ENCODE measurements at regions not wholly inside any gene's neighbourhood (a gene's known extent, or its start where the extent isn't known, plus 50 kb on each side); places are given as distances from the start of the nearest gene placed in this dataset.

DNA sequence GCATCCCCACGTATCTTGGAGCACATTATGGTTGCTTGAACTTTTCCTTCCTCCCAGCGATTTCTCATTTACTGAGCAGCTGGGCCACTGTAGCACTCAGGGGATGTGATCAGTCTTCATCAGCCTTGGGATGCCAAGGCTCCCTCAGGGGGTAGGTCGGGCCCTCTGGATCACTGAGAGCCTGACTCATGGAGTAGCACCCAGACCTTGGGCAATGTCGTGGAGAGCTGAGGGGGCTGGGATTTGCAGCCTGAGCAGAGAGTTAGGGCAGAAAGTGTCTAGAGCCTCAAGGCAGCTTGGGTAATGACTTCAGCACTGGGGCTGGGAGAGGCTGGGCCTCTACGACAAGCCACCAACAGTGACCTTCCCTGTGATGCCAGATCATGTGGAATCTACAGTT is 86.5 kb upstream of the CXCL12 start:
- DNase-seq (ENCODE audit: low read depth), result no peak
- TF ChIP-seq, protein P1, sequence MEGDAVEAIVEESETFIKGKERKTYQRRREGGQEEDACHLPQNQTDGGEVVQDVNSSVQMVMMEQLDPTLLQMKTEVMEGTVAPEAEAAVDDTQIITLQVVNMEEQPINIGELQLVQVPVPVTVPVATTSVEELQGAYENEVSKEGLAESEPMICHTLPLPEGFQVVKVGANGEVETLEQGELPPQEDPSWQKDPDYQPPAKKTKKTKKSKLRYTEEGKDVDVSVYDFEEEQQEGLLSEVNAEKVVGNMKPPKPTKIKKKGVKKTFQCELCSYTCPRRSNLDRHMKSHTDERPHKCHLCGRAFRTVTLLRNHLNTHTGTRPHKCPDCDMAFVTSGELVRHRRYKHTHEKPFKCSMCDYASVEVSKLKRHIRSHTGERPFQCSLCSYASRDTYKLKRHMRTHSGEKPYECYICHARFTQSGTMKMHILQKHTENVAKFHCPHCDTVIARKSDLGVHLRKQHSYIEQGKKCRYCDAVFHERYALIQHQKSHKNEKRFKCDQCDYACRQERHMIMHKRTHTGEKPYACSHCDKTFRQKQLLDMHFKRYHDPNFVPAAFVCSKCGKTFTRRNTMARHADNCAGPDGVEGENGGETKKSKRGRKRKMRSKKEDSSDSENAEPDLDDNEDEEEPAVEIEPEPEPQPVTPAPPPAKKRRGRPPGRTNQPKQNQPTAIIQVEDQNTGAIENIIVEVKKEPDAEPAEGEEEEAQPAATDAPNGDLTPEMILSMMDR (IDR thresholded peaks at IDR 0.05; ENCODE audit: low read depth, low read length, missing control alignments), result no peak
- no peak overlapping the region for H3K4me3 ChIP-seq (ENCODE audit: low read depth, low read length)

DNA sequence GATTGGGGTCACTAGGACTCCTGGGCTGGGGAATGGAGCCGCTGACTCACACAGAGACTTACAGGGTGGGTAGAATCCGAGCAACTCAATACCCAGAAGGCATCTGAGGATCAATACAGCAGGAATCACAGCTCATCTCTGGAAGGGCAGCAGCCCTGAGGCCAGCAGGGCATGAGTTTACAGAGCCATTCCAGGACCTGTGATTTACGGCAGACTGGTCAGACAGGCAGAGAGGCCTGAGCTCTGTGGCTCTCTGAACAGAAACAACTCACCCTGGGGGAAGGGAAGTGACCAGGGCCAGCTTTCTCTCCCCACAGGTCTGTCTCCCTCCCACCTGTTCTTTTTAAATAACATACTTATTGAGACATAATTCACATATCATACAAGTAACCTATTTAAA is 88.2 kb upstream of the CXCL12 start:
- DNase-seq (ENCODE audit: low read depth), result no peak
- TF ChIP-seq, protein P1 (IDR thresholded peaks at IDR 0.05; ENCODE audit: low read depth, low read length, missing control alignments), result no peak
- no peak overlapping the region for H3K4me3 ChIP-seq (ENCODE audit: low read depth, low read length)

DNA sequence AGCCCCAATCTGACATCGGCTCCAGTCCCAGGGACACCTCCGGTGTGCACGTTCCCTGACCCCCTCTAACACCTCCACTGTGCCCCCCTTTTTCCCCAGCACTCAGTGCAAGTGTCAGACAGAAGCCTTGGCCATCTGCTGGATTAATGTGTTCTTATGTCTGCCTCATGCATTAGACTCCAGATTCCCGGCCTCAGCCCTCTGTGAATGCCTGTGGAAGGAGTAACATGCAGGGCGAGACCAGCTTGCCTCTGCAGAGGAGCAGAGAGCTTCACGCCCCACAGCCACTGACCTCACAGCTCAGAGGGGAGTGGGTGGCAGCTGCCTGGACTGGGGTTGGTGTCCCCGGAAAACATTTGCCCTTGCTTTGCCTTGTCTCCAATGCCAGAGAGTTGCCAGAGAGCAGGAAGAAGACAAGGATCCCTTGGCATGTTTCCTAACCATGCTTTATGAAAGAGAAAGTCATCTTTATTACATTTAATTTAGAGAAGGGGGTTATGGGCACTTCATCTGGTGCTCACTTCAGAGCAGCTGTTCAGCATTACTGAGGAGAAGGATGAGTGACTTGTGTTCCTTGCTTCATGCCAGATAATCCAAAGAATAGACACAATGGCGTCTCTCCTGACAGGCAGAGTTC is 91.6 kb upstream of the CXCL12 start:
- no peak overlapping the region for H3K4me3 ChIP-seq (ENCODE audit: low read depth, low read length)
- no peak for DNase-seq (ENCODE audit: low read depth)
- TF ChIP-seq, protein P1 (IDR thresholded peaks at IDR 0.05; ENCODE audit: low read depth, low read length, missing control alignments), result no peak

DNA sequence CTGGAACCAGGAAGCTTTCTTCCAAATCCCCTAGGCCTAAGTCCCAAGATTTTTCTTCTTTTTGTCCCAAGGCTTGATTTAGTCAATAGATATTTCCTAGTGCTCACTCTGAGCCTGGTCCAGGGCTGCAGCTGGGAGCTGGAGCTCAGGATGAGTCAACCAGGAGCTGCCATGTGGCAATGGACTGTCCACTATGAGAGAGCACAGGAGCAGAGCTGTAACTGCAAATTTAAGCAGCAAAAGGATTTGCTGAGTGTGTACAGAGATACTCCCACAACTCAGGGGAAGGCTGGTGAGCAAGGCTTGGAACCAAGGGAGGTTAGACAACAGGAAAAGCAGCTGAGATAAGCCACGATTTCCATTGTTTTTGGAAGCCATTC is 92.1 kb upstream of the CXCL12 start:
- DNase-seq (ENCODE audit: low read depth), result no peak
- TF ChIP-seq, protein P1 (IDR thresholded peaks at IDR 0.05; ENCODE audit: low read depth, low read length, missing control alignments), result no peak
- no peak overlapping the region for H3K4me3 ChIP-seq (ENCODE audit: low read depth, low read length)

DNA sequence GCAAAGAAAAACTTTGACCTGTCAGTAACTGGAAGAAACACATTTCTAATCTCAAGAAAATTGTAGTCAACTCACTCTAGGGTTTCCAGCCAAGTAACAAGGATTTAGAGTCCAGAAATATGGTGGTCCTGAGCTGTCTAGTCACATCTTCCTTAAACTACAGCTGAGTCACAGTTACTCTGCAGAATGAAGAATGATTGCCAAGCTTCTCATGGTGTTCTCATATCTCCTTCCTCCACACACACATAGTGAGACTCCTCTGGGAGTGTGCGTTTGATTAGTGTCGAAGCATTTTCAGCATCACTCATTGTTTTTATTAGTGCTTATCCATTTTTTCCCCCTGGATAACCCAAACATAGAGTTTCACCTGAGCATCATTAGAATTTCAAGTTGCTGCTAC is 93.1 kb upstream of the CXCL12 start:
- no peak overlapping the region for H3K4me3 ChIP-seq (ENCODE audit: low read depth, low read length)
- TF ChIP-seq, protein P1 (IDR thresholded peaks at IDR 0.05; ENCODE audit: low read depth, low read length, missing control alignments), result no peak
- no peak for DNase-seq (ENCODE audit: low read depth)

DNA sequence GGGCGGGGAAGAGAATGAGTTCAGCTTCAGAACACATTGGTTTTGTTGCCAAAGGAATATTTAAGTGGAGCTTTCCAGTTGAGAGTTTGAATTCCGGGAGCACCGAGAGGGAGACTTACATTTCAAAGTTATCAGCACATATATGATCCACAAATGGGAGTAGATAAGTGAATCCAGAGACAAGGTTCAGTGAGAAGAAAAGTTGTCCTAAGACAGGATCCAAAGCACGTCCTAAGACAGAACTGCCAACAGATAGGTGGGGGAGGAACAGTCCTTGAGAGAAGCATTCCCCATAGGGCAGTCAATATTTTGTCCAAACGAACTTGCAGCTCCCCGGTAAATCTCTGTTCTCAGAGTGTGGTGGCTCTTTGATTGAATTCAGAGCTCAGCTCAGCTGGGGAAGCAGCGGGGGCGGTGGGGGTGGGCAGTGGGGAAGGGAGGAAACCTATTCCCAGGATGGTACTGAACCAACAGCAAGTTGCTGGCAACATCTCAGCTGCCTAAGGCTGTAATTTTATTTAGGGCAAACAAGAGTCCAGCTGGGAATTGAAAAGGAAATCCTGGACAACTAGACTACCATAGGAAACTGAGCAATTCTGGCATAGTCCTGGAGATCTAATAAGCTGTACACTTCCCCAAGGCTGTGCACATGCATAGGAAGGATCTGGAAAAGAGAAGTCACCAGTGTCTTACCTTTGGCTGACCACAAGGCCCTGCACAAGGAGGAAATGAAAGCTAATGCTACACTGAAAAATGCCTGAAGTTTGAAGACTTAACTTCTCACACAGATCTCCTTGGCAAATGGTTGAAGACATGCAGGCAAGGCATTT is 94.2 kb upstream of the CXCL12 start:
- no peak for DNase-seq (ENCODE audit: low read depth)
- TF ChIP-seq, protein P1 (IDR thresholded peaks at IDR 0.05; ENCODE audit: low read depth, low read length, missing control alignments), result no peak
- H3K4me3 ChIP-seq (ENCODE audit: low read depth, low read length), result no peak overlapping the region

All from GM12864 (cell line).